ENCODE measurements at regions not wholly inside any gene's neighbourhood (a gene's known extent, or its start where the extent isn't known, plus 50 kb on each side); places are given as distances from the start of the nearest gene placed in this dataset.

DNA sequence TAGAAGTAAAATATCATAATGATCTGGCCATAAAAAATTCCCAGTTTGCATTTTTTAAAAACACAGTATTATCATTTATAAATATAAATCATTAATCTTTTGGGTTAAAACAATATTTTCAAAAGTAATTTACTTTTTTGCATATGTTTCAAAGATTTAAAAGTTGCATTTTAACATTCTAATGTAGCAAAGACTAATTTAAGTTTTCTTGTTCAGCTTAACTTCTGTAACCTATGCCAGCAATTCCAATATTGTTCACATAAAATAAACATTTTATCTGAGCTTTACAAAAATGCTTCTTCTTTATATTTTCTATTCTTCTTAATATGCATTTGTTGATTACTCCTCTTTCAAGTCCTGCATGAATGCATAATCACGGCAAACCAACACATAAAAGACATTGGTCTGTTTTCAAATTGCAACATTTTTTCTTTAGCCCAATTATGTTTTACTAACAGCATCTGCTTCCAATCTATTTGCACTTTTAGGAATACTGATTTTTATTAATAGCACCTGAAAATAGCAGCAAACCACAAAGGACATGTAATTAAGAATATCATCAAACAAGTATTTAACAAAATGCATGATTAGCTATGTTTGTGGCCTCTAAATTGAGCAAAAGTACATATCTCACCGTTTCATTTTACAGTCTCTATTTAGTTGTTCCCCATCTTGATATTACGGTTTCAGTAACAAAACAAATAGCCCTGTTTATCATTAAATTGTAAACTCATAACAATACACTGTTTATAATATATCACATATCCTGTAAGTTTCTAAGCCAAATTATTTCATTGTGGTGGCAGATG is 286.9 kb upstream of the NFE2L3 start:
- peaks cover 0 to 6% (median 0%) of the 10 kb centered on the region in 4 donors for H3K4me1 ChIP-seq
- no peak overlapping the region for H3K4me3 ChIP-seq
- H3K36me3 ChIP-seq, result no peaks in the 10 kb centered on the region
- no peak for DNase-seq
- no peak overlapping the region for H3K27ac ChIP-seq
- H3K27me3 ChIP-seq, result peaks cover 0 to 43% of the 10 kb centered on the region in 2 donors
- peaks cover 0 to 7% (median 0%) of the 10 kb centered on the region in 4 donors for H3K9me3 ChIP-seq
- no peak for TF ChIP-seq POLR2A (IDR thresholded peaks at IDR 0.05)
- TF ChIP-seq, protein P1, sequence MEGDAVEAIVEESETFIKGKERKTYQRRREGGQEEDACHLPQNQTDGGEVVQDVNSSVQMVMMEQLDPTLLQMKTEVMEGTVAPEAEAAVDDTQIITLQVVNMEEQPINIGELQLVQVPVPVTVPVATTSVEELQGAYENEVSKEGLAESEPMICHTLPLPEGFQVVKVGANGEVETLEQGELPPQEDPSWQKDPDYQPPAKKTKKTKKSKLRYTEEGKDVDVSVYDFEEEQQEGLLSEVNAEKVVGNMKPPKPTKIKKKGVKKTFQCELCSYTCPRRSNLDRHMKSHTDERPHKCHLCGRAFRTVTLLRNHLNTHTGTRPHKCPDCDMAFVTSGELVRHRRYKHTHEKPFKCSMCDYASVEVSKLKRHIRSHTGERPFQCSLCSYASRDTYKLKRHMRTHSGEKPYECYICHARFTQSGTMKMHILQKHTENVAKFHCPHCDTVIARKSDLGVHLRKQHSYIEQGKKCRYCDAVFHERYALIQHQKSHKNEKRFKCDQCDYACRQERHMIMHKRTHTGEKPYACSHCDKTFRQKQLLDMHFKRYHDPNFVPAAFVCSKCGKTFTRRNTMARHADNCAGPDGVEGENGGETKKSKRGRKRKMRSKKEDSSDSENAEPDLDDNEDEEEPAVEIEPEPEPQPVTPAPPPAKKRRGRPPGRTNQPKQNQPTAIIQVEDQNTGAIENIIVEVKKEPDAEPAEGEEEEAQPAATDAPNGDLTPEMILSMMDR (IDR thresholded peaks at IDR 0.05), result no peak

DNA sequence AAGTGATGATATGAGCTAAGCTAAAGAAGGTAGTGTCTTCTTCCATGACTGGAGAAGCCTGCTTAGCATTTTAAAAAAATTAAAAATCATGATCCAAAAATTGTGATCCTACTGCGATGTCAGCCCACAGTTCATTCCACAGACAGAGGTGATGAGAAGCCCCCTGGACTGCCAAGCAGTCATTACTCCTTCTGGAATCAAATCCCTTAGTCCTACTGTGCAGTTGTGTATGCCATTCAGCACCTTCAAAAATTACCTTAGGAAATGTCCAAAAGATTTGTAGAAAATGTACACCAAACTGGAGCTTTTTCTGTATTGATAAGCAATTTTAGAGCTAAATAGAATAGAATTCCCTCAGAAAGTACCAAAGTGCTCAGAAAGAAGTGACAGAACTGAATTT is 283.5 kb upstream of the NFE2L3 start:
- TF ChIP-seq POLR2A (IDR thresholded peaks at IDR 0.05), result no peak
- TF ChIP-seq, protein P1 (IDR thresholded peaks at IDR 0.05), result no peak
- no peak for DNase-seq
- Histone ChIP-seq H3K27me3 (peaks cover 0 to 27% of the 10 kb centered on the region in 2 donors), H3K4me3 (no peak overlapping the region), H3K4me1 (no peaks in the 10 kb centered on the region), H3K36me3 (no peaks in the 10 kb centered on the region), H3K27ac (no peak overlapping the region), H3K9me3 (no peaks in the 10 kb centered on the region)

DNA sequence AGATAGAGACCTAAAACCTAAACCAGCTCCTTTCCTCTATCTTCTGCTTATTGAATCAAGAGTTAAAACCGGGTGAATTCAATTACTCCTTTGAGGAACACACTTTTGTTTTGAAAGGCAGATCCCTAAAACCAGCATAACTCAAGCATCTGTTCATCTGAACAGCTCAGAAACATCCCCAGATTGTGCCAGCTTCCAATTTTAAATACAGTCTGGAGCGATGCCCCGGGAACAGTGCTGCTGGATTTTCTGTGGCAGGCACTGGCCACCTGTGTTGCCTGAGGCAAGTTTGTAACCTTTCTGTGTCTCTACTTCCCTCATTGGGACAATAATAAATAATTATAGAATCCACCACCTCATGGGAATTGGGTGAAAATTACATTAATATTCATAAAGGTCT is 281.4 kb upstream of the NFE2L3 start:
- Histone ChIP-seq H3K9me3 (no peaks in the 10 kb centered on the region), H3K36me3 (no peaks in the 10 kb centered on the region), H3K27ac (no peak overlapping the region), H3K4me1 (no peaks in the 10 kb centered on the region), H3K4me3 (no peak overlapping the region), H3K27me3 (peaks cover 0 to 9% of the 10 kb centered on the region in 2 donors)
- TF ChIP-seq POLR2A (IDR thresholded peaks at IDR 0.05), result no peak
- TF ChIP-seq, protein P1 (IDR thresholded peaks at IDR 0.05), result no peak
- no peak for DNase-seq

DNA sequence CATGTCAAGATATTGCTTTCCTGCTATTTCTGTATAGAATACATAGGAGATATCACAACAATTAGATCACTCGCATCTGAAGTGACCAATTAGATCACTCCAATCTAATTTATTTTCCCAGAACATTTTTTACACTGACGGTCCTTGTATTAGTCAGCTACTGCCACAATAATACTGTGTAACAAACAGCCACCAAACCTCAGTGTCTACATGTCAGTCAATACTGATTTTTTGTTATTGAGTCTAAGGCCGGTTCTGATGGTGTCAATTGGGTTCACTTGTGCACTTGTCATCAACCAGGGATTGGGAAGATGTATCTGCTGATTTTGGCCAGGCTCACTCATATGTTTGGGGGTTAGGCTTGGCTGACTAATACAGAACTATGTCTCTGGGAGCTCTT is 275.9 kb upstream of the NFE2L3 start:
- Histone ChIP-seq H3K36me3 (no peaks in the 10 kb centered on the region), H3K9me3 (no peaks in the 10 kb centered on the region), H3K27ac (no peak overlapping the region), H3K4me3 (no peak overlapping the region), H3K27me3 (no peaks in the 10 kb centered on the region), H3K4me1 (no peaks in the 10 kb centered on the region)
- DNase-seq, result no peak
- no peak for TF ChIP-seq POLR2A (IDR thresholded peaks at IDR 0.05)
- TF ChIP-seq, protein P1 (IDR thresholded peaks at IDR 0.05), result no peak

DNA sequence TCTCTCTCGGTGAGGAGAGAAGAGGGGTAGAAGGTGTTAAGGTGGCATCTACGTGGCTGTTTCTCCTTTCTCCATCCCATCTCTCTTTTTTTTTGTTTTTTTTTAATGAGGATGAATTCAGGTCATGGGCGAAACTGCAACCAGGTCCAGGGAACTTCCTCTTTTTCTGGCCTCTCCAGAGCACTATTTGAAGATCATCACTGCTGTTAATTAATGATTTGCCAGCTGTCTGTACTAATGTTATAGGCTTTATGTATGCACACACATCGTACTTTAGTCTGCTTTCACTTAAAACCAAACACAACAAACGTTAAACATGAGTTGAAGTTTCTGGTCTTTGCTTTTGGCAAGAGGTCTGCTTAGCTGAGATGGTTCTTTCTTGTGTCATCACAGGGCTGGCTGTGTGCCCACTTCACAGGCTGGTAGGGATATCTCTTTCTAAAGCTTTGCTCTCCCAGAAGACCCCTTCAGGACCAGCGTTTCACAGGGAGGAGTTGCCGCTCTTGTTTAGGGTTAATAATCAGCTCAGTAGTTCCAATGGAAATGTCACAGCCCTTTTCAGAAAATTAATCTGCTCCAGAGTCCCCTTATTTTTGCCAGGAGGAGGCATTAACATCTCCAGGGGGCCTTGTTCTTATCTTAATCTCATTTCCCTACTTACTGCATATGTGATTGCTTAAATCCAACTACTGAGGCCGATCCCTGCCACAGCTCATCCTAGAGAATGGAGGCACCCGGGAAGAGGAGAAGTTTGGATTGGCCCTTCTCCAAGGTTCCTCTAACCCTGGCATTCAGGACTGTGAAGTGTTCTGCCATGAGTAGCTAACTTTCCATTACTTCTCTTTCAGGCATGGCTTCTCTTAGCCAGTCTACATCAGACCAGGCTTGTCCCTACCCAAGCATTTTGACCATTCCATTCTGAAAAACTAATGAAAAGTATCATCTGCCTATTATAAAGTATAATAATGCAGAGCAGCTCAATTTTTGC is 273.9 kb upstream of the NFE2L3 start:
- TF ChIP-seq POLR2A (IDR thresholded peaks at IDR 0.05), result no peak
- TF ChIP-seq, protein P1 (IDR thresholded peaks at IDR 0.05), result no peak
- no peaks in the 10 kb centered on the region for H3K36me3 ChIP-seq
- H3K27me3 ChIP-seq, result no peaks in the 10 kb centered on the region
- DNase-seq, result no peak
- H3K4me3 ChIP-seq, result no peak overlapping the region
- H3K27ac ChIP-seq, result no peak overlapping the region
- H3K9me3 ChIP-seq, result no peaks in the 10 kb centered on the region
- no peaks in the 10 kb centered on the region for H3K4me1 ChIP-seq

Measured in Peyer's patch (tissue), 4 donors.